C4-2B (cell line): ENCODE measurements at regions not wholly inside any gene's neighbourhood (a gene's known extent, or its start where the extent isn't known, plus 50 kb on each side); places are given as distances from the start of the nearest gene placed in this dataset.

ENCODE experiments used
- H3K27ac ChIP-seq: fragments of 450-650 bp; 2 replicates; pipeline ENCODE4 v1.5.1; 2017
- ZFX ChIP-seq: fragments of 450-650 bp; IDR thresholded peaks from 2 replicates; pipeline ENCODE4 v1.6.1; 2017
- TF ChIP-seq, protein P1 (sequence below): fragments of 450-650 bp; conservative IDR thresholded peaks from 2 replicates; pipeline ENCODE4 v1.5.1; 2017; ENCODE audit warnings: mild to moderate bottlenecking

DNA sequence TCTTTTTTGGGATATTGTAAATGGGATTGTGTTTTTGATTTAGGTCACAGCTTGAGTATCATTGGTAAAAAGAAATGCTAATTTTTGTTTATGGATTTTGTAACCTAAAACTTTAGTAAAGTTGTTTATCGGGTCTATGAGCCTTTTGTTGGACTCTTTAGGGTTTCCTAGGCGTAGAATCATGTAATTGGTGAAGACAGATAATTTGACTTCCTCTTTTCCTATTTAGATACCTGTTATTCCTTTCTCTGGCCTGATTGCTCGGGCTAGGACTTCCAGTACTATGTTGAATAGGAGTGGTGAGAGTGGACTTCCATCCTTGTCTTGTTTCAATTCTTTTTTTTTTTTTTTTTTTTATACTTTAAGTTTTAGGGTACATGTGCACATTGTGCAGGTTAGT, 149.0 kb downstream of the QPCT start:
- no peak overlapping the region for H3K27ac ChIP-seq
- TF ChIP-seq, protein P1, sequence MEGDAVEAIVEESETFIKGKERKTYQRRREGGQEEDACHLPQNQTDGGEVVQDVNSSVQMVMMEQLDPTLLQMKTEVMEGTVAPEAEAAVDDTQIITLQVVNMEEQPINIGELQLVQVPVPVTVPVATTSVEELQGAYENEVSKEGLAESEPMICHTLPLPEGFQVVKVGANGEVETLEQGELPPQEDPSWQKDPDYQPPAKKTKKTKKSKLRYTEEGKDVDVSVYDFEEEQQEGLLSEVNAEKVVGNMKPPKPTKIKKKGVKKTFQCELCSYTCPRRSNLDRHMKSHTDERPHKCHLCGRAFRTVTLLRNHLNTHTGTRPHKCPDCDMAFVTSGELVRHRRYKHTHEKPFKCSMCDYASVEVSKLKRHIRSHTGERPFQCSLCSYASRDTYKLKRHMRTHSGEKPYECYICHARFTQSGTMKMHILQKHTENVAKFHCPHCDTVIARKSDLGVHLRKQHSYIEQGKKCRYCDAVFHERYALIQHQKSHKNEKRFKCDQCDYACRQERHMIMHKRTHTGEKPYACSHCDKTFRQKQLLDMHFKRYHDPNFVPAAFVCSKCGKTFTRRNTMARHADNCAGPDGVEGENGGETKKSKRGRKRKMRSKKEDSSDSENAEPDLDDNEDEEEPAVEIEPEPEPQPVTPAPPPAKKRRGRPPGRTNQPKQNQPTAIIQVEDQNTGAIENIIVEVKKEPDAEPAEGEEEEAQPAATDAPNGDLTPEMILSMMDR: no peak
- no peak for TF ChIP-seq ZFX

DNA sequence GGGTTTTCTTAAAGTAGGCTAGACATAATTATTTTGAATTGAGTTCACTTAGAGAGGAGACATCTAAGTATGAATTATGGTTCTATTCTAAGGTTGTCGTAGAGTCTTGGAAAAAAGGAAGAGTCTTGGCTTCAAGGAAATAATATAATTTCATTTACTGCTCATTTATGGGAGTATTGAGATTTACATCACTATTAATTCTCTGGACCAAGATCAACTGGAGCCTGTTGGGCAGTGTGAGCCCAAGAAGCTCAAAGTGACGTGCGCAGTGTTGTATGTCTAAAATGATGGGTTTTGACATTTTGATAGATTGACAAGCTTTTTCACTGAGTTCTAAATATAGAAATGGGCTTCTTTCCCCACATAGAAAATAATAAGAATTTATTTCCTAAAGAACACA, 154.7 kb downstream of the QPCT start:
- no peak for TF ChIP-seq ZFX
- TF ChIP-seq, protein P1: no peak
- no peak overlapping the region for H3K27ac ChIP-seq

DNA sequence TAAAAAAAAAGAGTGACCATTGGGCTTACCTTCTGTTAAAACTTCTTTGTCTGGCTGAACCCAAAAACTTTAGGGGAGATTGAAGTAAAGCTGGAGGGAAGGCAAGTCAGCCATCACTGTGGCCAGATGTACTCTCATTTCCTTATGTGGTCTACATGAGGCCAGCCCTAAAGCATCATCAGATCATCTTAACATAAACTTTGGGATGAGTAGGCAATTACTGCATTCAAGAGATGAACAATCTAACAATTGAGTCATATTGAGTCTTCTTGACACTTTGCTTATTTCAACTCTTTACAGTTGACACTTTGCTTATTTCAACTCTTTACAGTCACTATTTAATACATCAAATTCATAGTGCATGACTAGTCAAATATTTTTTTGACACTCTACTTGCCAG, 155.6 kb downstream of the QPCT start:
- no peak for TF ChIP-seq ZFX
- TF ChIP-seq, protein P1: no peak
- H3K27ac ChIP-seq: no peak overlapping the region

DNA sequence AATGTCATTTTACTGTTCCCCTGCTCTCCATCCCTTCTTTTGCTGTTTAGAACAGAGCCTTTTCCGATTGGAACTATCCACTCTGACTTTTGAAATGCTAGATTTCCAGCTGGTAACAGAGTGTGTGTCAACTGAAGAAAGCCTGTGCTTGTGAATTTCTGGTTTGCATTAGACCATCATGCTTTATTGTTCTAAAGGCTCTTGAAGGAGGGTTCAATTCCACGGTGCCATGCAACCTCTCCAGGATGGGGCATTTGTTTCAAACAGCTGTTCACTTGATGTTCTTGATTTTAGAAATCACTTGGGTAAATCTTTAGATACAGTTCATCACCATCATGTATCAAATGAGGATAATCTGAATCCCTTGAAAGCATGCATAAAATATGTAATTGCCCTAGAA, 156.7 kb downstream of the QPCT start:
- no peak overlapping the region for H3K27ac ChIP-seq
- TF ChIP-seq ZFX: no peak
- TF ChIP-seq, protein P1: no peak

DNA sequence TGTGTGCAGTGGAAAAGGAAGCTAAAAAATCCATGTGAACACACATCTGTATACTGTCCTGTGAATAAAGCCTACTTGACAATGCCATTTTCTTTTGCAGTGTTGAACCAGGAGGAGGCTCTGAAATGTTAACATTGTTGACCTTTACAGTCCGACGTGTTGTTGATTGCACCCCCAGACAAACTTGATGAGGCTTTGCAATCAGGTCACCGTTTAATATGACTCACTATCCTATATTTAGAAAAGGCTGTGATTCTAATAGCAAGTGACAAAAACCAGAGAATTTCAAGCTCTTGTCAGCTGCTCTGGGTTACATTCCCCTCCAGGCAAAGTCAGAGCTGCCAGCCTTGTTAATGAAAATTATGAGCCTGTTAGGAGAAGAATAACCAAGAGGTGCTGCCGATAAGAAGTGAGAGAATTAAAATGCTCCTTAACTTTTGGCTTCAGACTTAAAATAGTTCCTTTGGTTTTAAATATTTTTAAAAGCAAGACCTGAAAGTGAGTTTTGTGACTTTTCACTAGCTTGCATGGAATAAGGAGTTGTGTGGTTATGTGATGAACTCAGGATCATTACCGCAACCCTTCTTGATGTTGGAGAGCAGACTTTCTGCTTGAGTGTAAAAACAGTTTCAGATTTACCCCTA, 162.1 kb downstream of the QPCT start:
- TF ChIP-seq ZFX: no peak
- TF ChIP-seq, protein P1: no peak
- no peak overlapping the region for H3K27ac ChIP-seq

DNA sequence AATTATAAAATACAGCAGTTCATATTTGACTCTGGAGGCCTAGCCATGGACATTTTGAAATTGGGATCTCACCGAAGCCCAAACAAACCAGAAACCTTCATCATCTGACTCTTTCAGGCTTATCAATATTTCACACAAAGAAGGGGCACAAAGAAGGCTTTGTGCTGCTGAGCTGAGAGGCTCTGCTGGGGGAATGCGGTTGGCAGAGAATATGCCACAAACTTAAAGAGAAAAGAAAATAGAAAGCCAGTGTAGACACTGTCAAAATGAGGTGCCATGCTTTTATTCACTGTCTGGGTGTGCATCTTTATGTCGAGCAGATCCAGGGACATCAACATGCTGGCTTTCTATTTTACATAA, 162.6 kb downstream of the QPCT start:
- TF ChIP-seq, protein P1: no peak
- TF ChIP-seq ZFX: no peak
- no peak overlapping the region for H3K27ac ChIP-seq

DNA sequence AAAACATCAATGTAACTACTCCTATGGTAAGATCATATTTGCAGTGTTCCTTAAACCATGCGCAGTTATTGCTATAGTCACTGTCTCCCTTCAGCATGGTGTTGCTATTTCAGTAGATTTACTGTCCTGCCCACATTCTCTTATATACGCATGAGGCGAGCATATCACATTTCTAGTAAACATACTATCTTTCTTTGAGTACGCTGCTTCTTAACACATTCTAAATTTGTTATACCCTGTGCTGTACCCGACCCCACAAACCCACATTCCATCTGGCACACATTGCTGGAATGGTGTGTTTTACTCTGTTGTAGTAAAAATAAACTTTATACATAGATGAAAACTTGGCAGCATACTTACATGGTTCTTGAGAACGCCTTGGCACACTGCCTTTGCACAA, 163.3 kb downstream of the QPCT start:
- no peak overlapping the region for H3K27ac ChIP-seq
- TF ChIP-seq, protein P1: no peak
- no peak for TF ChIP-seq ZFX
